SK-N-SH (cell line): ENCODE measurements at regions not wholly inside any gene's neighbourhood (a gene's known extent, or its start where the extent isn't known, plus 50 kb on each side); places are given as distances from the start of the nearest gene placed in this dataset.
A peak's percentile ranks its signal among the peaks of the same experiment; 100 is the strongest.

Experiments used
- CTCF ChIA-PET: fragments of 300-600, 350-600 bp; formaldehyde crosslinking; extraction: SDS; loops from one replicate; lab custom pipeline; 2021; lab: Yijun Ruan, JAX
- POLR2A ChIA-PET: fragments of 350-600 bp; sonication (Branson Sonifier 250); formaldehyde crosslinking; extraction: SDS; loops from one replicate; lab custom pipeline; 2020; ENCODE audit warnings: antibody characterized with exemption, inconsistent platforms; lab: Yijun Ruan, JAX
- DNase-seq: peaks from one replicate; pipeline ENCODE4 v3.0.0; 2012
- H2AFZ ChIP-seq: fragments of 200-600 bp; sonication (generic); 2 replicates; pipeline ENCODE4 v1.8.1; 2016; ENCODE audit warnings: antibody characterized with exemption, mild to moderate bottlenecking, low read depth
- H3F3A ChIP-seq: fragments of 200-600 bp; sonication (generic); replicated peaks from 2 replicates; pipeline ENCODE3; 2016; ENCODE audit warnings: antibody characterized with exemption, mild to moderate bottlenecking; ENCODE audit not compliant: insufficient read depth
- H3K27ac ChIP-seq, 2 experiments: fragments of 200-500 bp in 1 of 2; fragments of 200-600 bp in 1 of 2; sonication (Bioruptor generic) in 1 of 2; sonication (generic), shearing (Covaris generic) in 1 of 2; 2 replicates each; pipeline versions ENCODE4 v1.5.1 to v1.6.1; 2014 to 2016; ENCODE audit warnings: low read depth in 2 of 2, inconsistent platforms in 1 of 2, low read length in 1 of 2, mild to moderate bottlenecking in 1 of 2, mixed read lengths in 1 of 2
- H3K27me3 ChIP-seq: fragments of 200-600 bp; sonication (generic), shearing (Covaris generic); 2 replicates; pipeline ENCODE4 v1.6.1; 2016; ENCODE audit warnings: mixed run types; ENCODE audit not compliant: insufficient read depth
- H3K36me3 ChIP-seq, 2 experiments: fragments of 200-500 bp in 1 of 2; fragments of 200-600 bp in 1 of 2; sonication (Bioruptor generic) in 1 of 2; sonication (generic) in 1 of 2; replicated peaks in 1 of 2; 2 replicates each; pipeline versions ENCODE3 to v1.5.1; 2014 to 2016; ENCODE audit warnings: low read length in 1 of 2, mild to moderate bottlenecking in 1 of 2; ENCODE audit not compliant: insufficient read depth in 2 of 2, control insufficient read depth in 1 of 2
- H3K4me1 ChIP-seq, 2 experiments: fragments of 200-500 bp in 1 of 2; fragments of 200-600 bp in 1 of 2; sonication (Bioruptor generic) in 1 of 2; sonication (generic), shearing (Covaris generic) in 1 of 2; 2 replicates each; pipeline versions ENCODE4 v1.5.1 to v1.6.1; 2014 to 2016; ENCODE audit warnings: low read depth in 1 of 2, low read length in 1 of 2, mixed run types in 1 of 2; ENCODE audit not compliant: insufficient read depth in 2 of 2, control insufficient read depth in 1 of 2
- H3K4me2 ChIP-seq: fragments of 200-600 bp; sonication (generic), shearing (Covaris generic); 2 replicates; pipeline ENCODE4 v1.6.1; 2017; ENCODE audit warnings: mixed run types
- H3K4me3 ChIP-seq, 2 experiments: fragments of 200-500 bp in 1 of 2; fragments of 200-600 bp in 1 of 2; sonication (Bioruptor generic) in 1 of 2; sonication (generic), shearing (Covaris generic) in 1 of 2; 2 replicates each; pipeline versions ENCODE4 v1.5.1 to v1.8.1; 2014 to 2016; ENCODE audit warnings: low read depth in 2 of 2, inconsistent platforms in 1 of 2, low read length in 1 of 2, mild to moderate bottlenecking in 1 of 2, mixed read lengths in 1 of 2, moderate library complexity in 1 of 2
- H3K79me2 ChIP-seq: fragments of 200-600 bp; sonication (generic); 2 replicates; pipeline ENCODE4 v1.8.1; 2017; ENCODE audit warnings: mild to moderate bottlenecking; ENCODE audit not compliant: insufficient read depth
- H3K9ac ChIP-seq: fragments of 200-600 bp; sonication (generic); 2 replicates; pipeline ENCODE4 v1.6.1; 2017; ENCODE audit warnings: mixed run types
- H3K9me2 ChIP-seq: fragments of 200-600 bp; sonication (generic); 2 replicates; pipeline ENCODE4 v1.6.1; 2017; ENCODE audit warnings: mixed run types
- H3K9me3 ChIP-seq: fragments of 200-600 bp; sonication (generic); 2 replicates; pipeline ENCODE4 v1.6.1; 2017; ENCODE audit warnings: mixed run types, mild to moderate bottlenecking, moderate library complexity
- H4K20me1 ChIP-seq: fragments of 200-600 bp; sonication (generic); 2 replicates; pipeline ENCODE4 v1.6.1; 2017; ENCODE audit warnings: mild to moderate bottlenecking, mixed run types; ENCODE audit not compliant: insufficient read depth
- CTCF ChIP-seq: fragments of 200-600 bp; sonication (generic); IDR thresholded peaks from 2 replicates; pipeline ENCODE4 v1.6.1; 2017; ENCODE audit warnings: antibody characterized with exemption, mild to moderate bottlenecking, moderate library complexity
- EP300 ChIP-seq, 2 experiments: IDR thresholded peaks; 2 replicates each; pipeline versions ENCODE4 v1.4.0 to v1.6.1; 2012; ENCODE audit warnings: borderline replicate concordance in 1 of 2, low read depth in 1 of 2, low read length in 1 of 2
- FOXJ3 ChIP-seq: sonication (generic); formaldehyde crosslinking; IDR thresholded peaks from 2 replicates; pipeline ENCODE4 v1.5.1; 2020; ENCODE audit warnings: mild to moderate bottlenecking, missing genetic modification reagents
- FOXM1 ChIP-seq: IDR thresholded peaks from 2 replicates; pipeline ENCODE4 v1.4.0; 2012; ENCODE audit warnings: low read depth, mild to moderate bottlenecking
- GABPA ChIP-seq: IDR thresholded peaks from 2 replicates; pipeline ENCODE4 v1.4.0; 2012; ENCODE audit warnings: low read depth, mild to moderate bottlenecking
- NRF1 ChIP-seq: IDR thresholded peaks from 2 replicates; pipeline ENCODE4 v1.6.1; 2012; ENCODE audit warnings: low read depth, mild to moderate bottlenecking, low read length
- PBX3 ChIP-seq: IDR thresholded peaks from 2 replicates; pipeline ENCODE4; 2012
- RAD21 ChIP-seq: IDR thresholded peaks from 2 replicates; pipeline ENCODE4 v1.6.1; 2012; ENCODE audit warnings: mild to moderate bottlenecking, low read length
- RFX5 ChIP-seq: IDR thresholded peaks from 2 replicates; pipeline ENCODE4 v1.6.1; 2012; ENCODE audit warnings: mild to moderate bottlenecking, improper control_type of control experiment, low read length
- RXRA ChIP-seq: IDR thresholded peaks from 2 replicates; pipeline ENCODE4 v1.4.0; 2012; ENCODE audit warnings: low read depth, mild to moderate bottlenecking, borderline replicate concordance
- SIN3A ChIP-seq: IDR thresholded peaks from 2 replicates; pipeline ENCODE4 v1.6.1; 2012; ENCODE audit warnings: low read depth, mild to moderate bottlenecking, low read length, moderate library complexity, borderline replicate concordance
- SMC3 ChIP-seq: IDR thresholded peaks from 2 replicates; pipeline ENCODE4 v1.6.1; 2012; ENCODE audit warnings: low read depth, low read length, improper control_type of control experiment
- TCF12 ChIP-seq: IDR thresholded peaks from 2 replicates; pipeline ENCODE4 v1.4.0; 2012
- TEAD4 ChIP-seq: IDR thresholded peaks from 2 replicates; pipeline ENCODE4 v1.4.0; 2012; ENCODE audit warnings: mild to moderate bottlenecking, borderline replicate concordance; ENCODE audit not compliant: insufficient read depth
- YY1 ChIP-seq: IDR thresholded peaks from 2 replicates; pipeline ENCODE4 v1.4.0; 2012; ENCODE audit warnings: low read depth, mild to moderate bottlenecking
- WGBS: methylation state at CpG from one replicate; pipeline ENCODE4 v1.1.6; 2017; ENCODE audit warnings: low lambda C conversion rate; 5-methylcytosine and 5-hydroxymethylcytosine counted together
- TF ChIP-seq, protein P1 (sequence below): IDR thresholded peaks from 2 replicates; pipeline ENCODE4 v1.4.0; 2012; ENCODE audit warnings: low read depth, borderline replicate concordance

GRCh38 chr11:43579171-43579918, 101.2 kb upstream of the HSD17B12 start:
- Histone ChIP-seq H3K9me2 (no peaks in the 10 kb centered on the region), H3K27ac (no peak overlapping the region), H4K20me1 (peaks cover 3% of the 10 kb centered on the region; the same call in 1 of the 2 replicates), H3K79me2 (no peaks in the 10 kb centered on the region), H3K27me3 (peaks cover 90% of the 10 kb centered on the region), H3K4me2 (peak overlapping the region; percentile 94), H3K4me3 (peak overlapping the region; percentile 50 to 67), H3K9me3 (no peaks in the 10 kb centered on the region), H3F3A (no peaks in the 10 kb centered on the region), H2AFZ (peak overlapping the region; percentile 82; the same call in 1 of the 2 replicates), H3K9ac (no peak overlapping the region), H3K4me1 (peaks cover 21 to 42% of the 10 kb centered on the region in 2 experiments; a peak in 3 of 4 replicates), H3K36me3 (no peaks in the 10 kb centered on the region)
- TF ChIP-seq RFX5 = no peak
- TF ChIP-seq CTCF = peak; percentile 39
- under 1% methylated on average over 56 of the region's 83 CpGs for WGBS
- POLR2A ChIA-PET = no interaction called here
- DNase-seq = peak; percentile 78
- CTCF ChIA-PET = interaction anchor here (0.8 to 1.7 kb wide), 6 partner anchors 12 to 272 kb away, joined by 3 to 6 read pairs (median 3); no protein-coding TSS in a partner anchor

DNA sequence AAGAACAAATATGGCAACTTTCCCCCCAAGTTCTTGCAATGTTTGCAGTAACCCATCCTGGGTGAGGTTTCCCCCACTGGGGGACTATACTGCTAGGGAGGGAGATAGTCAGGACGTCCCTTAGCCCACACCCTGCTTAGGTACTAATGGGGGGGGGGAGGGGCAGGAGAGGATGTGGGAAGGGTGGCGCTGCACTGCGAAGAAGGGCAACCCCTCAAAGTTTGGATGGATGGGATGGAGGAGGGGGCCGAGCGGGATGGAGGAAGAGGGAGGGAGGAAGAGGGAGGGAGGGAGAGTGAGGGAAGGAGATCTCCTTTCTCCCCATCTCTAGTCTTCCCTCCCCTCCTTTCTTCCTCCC, 100.6 kb upstream of the HSD17B12 start:
- no peak overlapping the region for H3K9ac ChIP-seq
- CTCF ChIA-PET = interaction anchor here (0.8 to 1.7 kb wide), 5 partner anchors 12 to 272 kb away, joined by 3 to 6 read pairs (median 4); no protein-coding TSS in a partner anchor

More for the DNA sequence above, 100.6 kb upstream of the HSD17B12 start:
- POLR2A ChIA-PET = no interaction called here
- TF ChIP-seq SMC3 = no peak
- no peak for TF ChIP-seq FOXJ3
- TF ChIP-seq RAD21 = no peak
- TF ChIP-seq GABPA = no peak
- no peak for TF ChIP-seq PBX3
- no peak for TF ChIP-seq FOXM1
- TF ChIP-seq YY1 = no peak
- no peak for TF ChIP-seq TEAD4
- TF ChIP-seq RXRA = no peak
- no peak for TF ChIP-seq NRF1
- TF ChIP-seq, protein P1, sequence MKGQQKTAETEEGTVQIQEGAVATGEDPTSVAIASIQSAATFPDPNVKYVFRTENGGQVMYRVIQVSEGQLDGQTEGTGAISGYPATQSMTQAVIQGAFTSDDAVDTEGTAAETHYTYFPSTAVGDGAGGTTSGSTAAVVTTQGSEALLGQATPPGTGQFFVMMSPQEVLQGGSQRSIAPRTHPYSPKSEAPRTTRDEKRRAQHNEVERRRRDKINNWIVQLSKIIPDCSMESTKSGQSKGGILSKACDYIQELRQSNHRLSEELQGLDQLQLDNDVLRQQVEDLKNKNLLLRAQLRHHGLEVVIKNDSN = no peak
- TF ChIP-seq SIN3A = no peak
- no peak for TF ChIP-seq TCF12
- TF ChIP-seq EP300 (IDR thresholded peaks at IDR 0.05; ENCODE audit: borderline replicate concordance in 1 of 2, low read depth in 1 of 2, low read length in 1 of 2) = no peak
- no peaks in the 10 kb centered on the region for H3K36me3 ChIP-seq
- H3F3A ChIP-seq = no peaks in the 10 kb centered on the region
- no peaks in the 10 kb centered on the region for H3K9me2 ChIP-seq
- no peak overlapping the region for H2AFZ ChIP-seq
- H3K9me3 ChIP-seq = no peaks in the 10 kb centered on the region
- under 1% methylated on average over 5 of the region's 5 CpGs for WGBS
- H3K79me2 ChIP-seq = no peaks in the 10 kb centered on the region
- H3K27me3 ChIP-seq = peaks cover 91% of the 10 kb centered on the region
- peaks cover 3% of the 10 kb centered on the region; the same call in 1 of the 2 replicates for H4K20me1 ChIP-seq
- no peak for DNase-seq
- H3K4me1 ChIP-seq = peaks cover 19 to 41% of the 10 kb centered on the region in 2 experiments; a peak in 3 of 4 replicates
- peak overlapping the region; percentile 94 for H3K4me2 ChIP-seq
- H3K27ac ChIP-seq = no peak overlapping the region
- H3K4me3 ChIP-seq = peak overlapping the region; percentile 50 to 67
